Stimulated activated memory B cell treated with anti-CD40 and anti-IgM and Interleukin-4, amounts not matched to agents 10 μg/mL and 1 μg/mL and 100 μg/mL, for 72 hours (primary cell): ENCODE measurements at regions not wholly inside any gene's neighbourhood (a gene's known extent, or its start where the extent isn't known, plus 50 kb on each side); places are given as distances from the start of the nearest gene placed in this dataset.

ENCODE experiments used
- ATAC-seq: fragments of 150-1000 bp; cut with Tn5 transposase; 2 replicates; pipeline ENCODE4 v1.10.0; 2021
- H3K27ac Mint-ChIP-seq: one replicate; pipeline ENCODE4 v1.8.0; 2022; ENCODE audit warnings: mild to moderate bottlenecking, mixed read lengths
- H3K27me3 Mint-ChIP-seq: one replicate; pipeline ENCODE4 v1.8.0; 2022; ENCODE audit warnings: mixed read lengths
- H3K36me3 Mint-ChIP-seq: one replicate; pipeline ENCODE4 v1.8.0; 2022; ENCODE audit warnings: mixed read lengths
- H3K4me1 Mint-ChIP-seq: one replicate; pipeline ENCODE4 v1.8.0; 2022; ENCODE audit warnings: mixed read lengths
- H3K4me3 Mint-ChIP-seq: one replicate; pipeline ENCODE4 v1.8.0; 2022; ENCODE audit warnings: mild to moderate bottlenecking, moderate library complexity, mixed read lengths
- H3K9me3 Mint-ChIP-seq: one replicate; pipeline ENCODE4 v1.8.0; 2022; ENCODE audit warnings: mixed read lengths

GRCh38 chr15:62739507-62739906 is 303.0 kb upstream of the TPM1 start:
- Mint-ChIP-seq H3K27me3 (peaks cover 8% of the 10 kb centered on the region), H3K9me3 (no peaks in the 10 kb centered on the region), H3K36me3 (no peaks in the 10 kb centered on the region), H3K27ac (no peak overlapping the region), H3K4me3 (no peak overlapping the region), H3K4me1 (peaks cover 6% of the 10 kb centered on the region)
- no peak for ATAC-seq

GRCh38 chr15:62740141-62741004 is 302.2 kb upstream of the TPM1 start:
- ATAC-seq = no peak
- Mint-ChIP-seq H3K27ac (no peak overlapping the region), H3K4me3 (no peak overlapping the region), H3K4me1 (peaks cover 6% of the 10 kb centered on the region), H3K9me3 (no peaks in the 10 kb centered on the region), H3K27me3 (peaks cover 8% of the 10 kb centered on the region), H3K36me3 (no peaks in the 10 kb centered on the region)

- H3K4me3 Mint-ChIP-seq = no peak overlapping the region
- peaks cover 7% of the 10 kb centered on the region for H3K27me3 Mint-ChIP-seq
- ATAC-seq = no peak
- H3K27ac Mint-ChIP-seq = no peak overlapping the region
- peaks cover 6% of the 10 kb centered on the region for H3K4me1 Mint-ChIP-seq
- H3K9me3 Mint-ChIP-seq = no peaks in the 10 kb centered on the region
- H3K36me3 Mint-ChIP-seq = no peaks in the 10 kb centered on the region
Observed at GRCh38 chr15:62741106-62741505, 301.4 kb upstream of the TPM1 start.

- Mint-ChIP-seq H3K4me1 (peaks cover 6% of the 10 kb centered on the region), H3K27ac (no peak overlapping the region), H3K4me3 (no peak overlapping the region), H3K36me3 (no peaks in the 10 kb centered on the region), H3K27me3 (peaks cover 3% of the 10 kb centered on the region), H3K9me3 (no peaks in the 10 kb centered on the region)
- ATAC-seq = peak; percentile 34
Observed at GRCh38 chr15:62742409-62743171, 300.0 kb upstream of the TPM1 start.

- peaks cover 6% of the 10 kb centered on the region for H3K4me1 Mint-ChIP-seq
Observed at GRCh38 chr15:62745621-62746225, 296.8 kb upstream of the TPM1 start.

GRCh38 chr15:62748196-62748595 is 294.4 kb upstream of the TPM1 start:
- no peak overlapping the region for H3K27ac Mint-ChIP-seq
- no peaks in the 10 kb centered on the region for H3K36me3 Mint-ChIP-seq
- H3K4me1 Mint-ChIP-seq = no peaks in the 10 kb centered on the region
- ATAC-seq = no peak
- no peaks in the 10 kb centered on the region for H3K9me3 Mint-ChIP-seq
- peaks cover 14% of the 10 kb centered on the region for H3K27me3 Mint-ChIP-seq
- no peak overlapping the region for H3K4me3 Mint-ChIP-seq

More at GRCh38 chr15:62745621-62746225, 296.8 kb upstream of the TPM1 start:
- Mint-ChIP-seq H3K27ac (no peak overlapping the region), H3K27me3 (peaks cover 14% of the 10 kb centered on the region), H3K36me3 (no peaks in the 10 kb centered on the region), H3K4me3 (no peak overlapping the region), H3K9me3 (no peaks in the 10 kb centered on the region)
- ATAC-seq = no peak

- no peak for ATAC-seq
- Mint-ChIP-seq H3K27me3 (peaks cover 14% of the 10 kb centered on the region), H3K36me3 (no peaks in the 10 kb centered on the region), H3K9me3 (no peaks in the 10 kb centered on the region), H3K4me1 (no peaks in the 10 kb centered on the region), H3K4me3 (no peak overlapping the region), H3K27ac (no peak overlapping the region)
Observed at GRCh38 chr15:62749036-62749815, 293.3 kb upstream of the TPM1 start.

GRCh38 chr15:62750471-62750870 is 292.1 kb upstream of the TPM1 start:
- no peak overlapping the region for H3K27ac Mint-ChIP-seq
- H3K9me3 Mint-ChIP-seq = no peaks in the 10 kb centered on the region
- peaks cover 14% of the 10 kb centered on the region for H3K27me3 Mint-ChIP-seq
- H3K36me3 Mint-ChIP-seq = no peaks in the 10 kb centered on the region
- no peak overlapping the region for H3K4me3 Mint-ChIP-seq
- no peaks in the 10 kb centered on the region for H3K4me1 Mint-ChIP-seq
- ATAC-seq = no peak

- Mint-ChIP-seq H3K9me3 (no peaks in the 10 kb centered on the region), H3K27ac (no peak overlapping the region), H3K27me3 (peaks cover 8% of the 10 kb centered on the region), H3K36me3 (no peaks in the 10 kb centered on the region), H3K4me3 (no peak overlapping the region), H3K4me1 (no peaks in the 10 kb centered on the region)
- no peak for ATAC-seq
Observed at GRCh38 chr15:62752657-62753517, 289.7 kb upstream of the TPM1 start.

GRCh38 chr15:62753518-62754221 is 288.9 kb upstream of the TPM1 start:
- H3K9me3 Mint-ChIP-seq = no peaks in the 10 kb centered on the region
- H3K36me3 Mint-ChIP-seq = no peaks in the 10 kb centered on the region
- no peak overlapping the region for H3K27ac Mint-ChIP-seq
- no peaks in the 10 kb centered on the region for H3K4me1 Mint-ChIP-seq
- H3K27me3 Mint-ChIP-seq = no peaks in the 10 kb centered on the region
- no peak overlapping the region for H3K4me3 Mint-ChIP-seq
- ATAC-seq = no peak

GRCh38 chr15:62756326-62756994 is 286.1 kb upstream of the TPM1 start:
- Mint-ChIP-seq H3K27me3 (no peaks in the 10 kb centered on the region), H3K4me1 (no peaks in the 10 kb centered on the region), H3K4me3 (no peak overlapping the region), H3K27ac (no peak overlapping the region), H3K36me3 (no peaks in the 10 kb centered on the region), H3K9me3 (no peaks in the 10 kb centered on the region)
- ATAC-seq = no peak

- ATAC-seq = no peak
- H3K27ac Mint-ChIP-seq = no peak overlapping the region
Observed at GRCh38 chr15:62756995-62757360, 285.6 kb upstream of the TPM1 start.

GRCh38 chr15:62757535-62757934 is 285.0 kb upstream of the TPM1 start:
- Mint-ChIP-seq H3K27ac (no peak overlapping the region), H3K4me1 (no peaks in the 10 kb centered on the region), H3K27me3 (no peaks in the 10 kb centered on the region), H3K4me3 (no peak overlapping the region), H3K36me3 (no peaks in the 10 kb centered on the region), H3K9me3 (no peaks in the 10 kb centered on the region)
- no peak for ATAC-seq

More at GRCh38 chr15:62756995-62757360, 285.6 kb upstream of the TPM1 start:
- H3K27me3 Mint-ChIP-seq = no peaks in the 10 kb centered on the region
- no peaks in the 10 kb centered on the region for H3K4me1 Mint-ChIP-seq
- H3K36me3 Mint-ChIP-seq = no peaks in the 10 kb centered on the region
- no peaks in the 10 kb centered on the region for H3K9me3 Mint-ChIP-seq
- no peak overlapping the region for H3K4me3 Mint-ChIP-seq
